Cardiac muscle cell (in vitro differentiated cells and primary cell): ENCODE measurements at regions not wholly inside any gene's neighbourhood (a gene's known extent, or its start where the extent isn't known, plus 50 kb on each side); places are given as distances from the start of the nearest gene placed in this dataset.

ENCODE experiments used
- DNase-seq, 2 donors: peaks; one replicate each; pipeline versions ENCODE4 v3.0.0 to v3.0.0-alpha.2; 2010 to 2017; ENCODE audit warnings: low read depth in 1 of 2, low spot score in 1 of 2
- H3K27ac ChIP-seq: fragments of 200-600 bp; sonication (generic); 2 replicates; pipeline ENCODE4 v1.5.1; 2016
- H3K27me3 ChIP-seq: fragments of 200-600 bp; sonication (generic); 2 replicates; pipeline ENCODE4 v1.6.0; 2016; ENCODE audit warnings: control low read depth
- H3K36me3 ChIP-seq: fragments of 200-600 bp; sonication (generic); 2 replicates; pipeline ENCODE4 v1.5.1; 2016; ENCODE audit warnings: control low read depth
- H3K4me1 ChIP-seq: fragments of 200-600 bp; sonication (generic); 2 replicates; pipeline ENCODE4 v1.8.1; 2017; ENCODE audit warnings: low read depth, mild to moderate bottlenecking, mixed run types
- H3K4me3 ChIP-seq: fragments of 200-600 bp; sonication (generic); 2 replicates; pipeline ENCODE4 v1.5.1; 2016; ENCODE audit warnings: mild to moderate bottlenecking
- H3K9me3 ChIP-seq: fragments of 200-600 bp; sonication (generic); 2 replicates; pipeline ENCODE4 v1.5.1; 2017; ENCODE audit warnings: low read depth, mild to moderate bottlenecking, control low read depth
- CTCF ChIP-seq: IDR thresholded peaks from 2 replicates; pipeline ENCODE4 v1.5.1; 2012; ENCODE audit warnings: low read depth, mild to moderate bottlenecking, low read length

GRCh38 chr12:41910578-41911320, 233.9 kb downstream of the GXYLT1 start:
- Histone ChIP-seq H3K9me3 (no peaks in the 10 kb centered on the region), H3K27me3 (no peaks in the 10 kb centered on the region), H3K27ac (no peak overlapping the region), H3K4me1 (peaks cover 19% of the 10 kb centered on the region), H3K4me3 (no peak overlapping the region), H3K36me3 (no peaks in the 10 kb centered on the region)
- DNase-seq = no peak
- TF ChIP-seq CTCF = no peak

- H3K4me1 ChIP-seq = peaks cover 30% of the 10 kb centered on the region
- H3K27me3 ChIP-seq = no peaks in the 10 kb centered on the region
- H3K4me3 ChIP-seq = no peak overlapping the region
- TF ChIP-seq CTCF = no peak
- no peak for DNase-seq
- H3K9me3 ChIP-seq = no peaks in the 10 kb centered on the region
- no peaks in the 10 kb centered on the region for H3K36me3 ChIP-seq
- no peak overlapping the region for H3K27ac ChIP-seq
These were observed 236.5 kb downstream of the GXYLT1 start for GRCh38 chr12:41908206-41908605.

- no peaks in the 10 kb centered on the region for H3K9me3 ChIP-seq
- H3K36me3 ChIP-seq = no peaks in the 10 kb centered on the region
- no peak for TF ChIP-seq CTCF
- peaks cover 32% of the 10 kb centered on the region for H3K4me1 ChIP-seq
- peak in 1 of 2 donors; percentile 23 for DNase-seq
- H3K27me3 ChIP-seq = no peaks in the 10 kb centered on the region
- H3K27ac ChIP-seq = peak overlapping the region; percentile 74
- no peak overlapping the region for H3K4me3 ChIP-seq
These were observed 237.1 kb downstream of the GXYLT1 start for GRCh38 chr12:41907550-41907949.

GRCh38 chr12:41907021-41907420, 237.7 kb downstream of the GXYLT1 start:
- Histone ChIP-seq H3K27me3 (no peaks in the 10 kb centered on the region), H3K4me3 (no peak overlapping the region), H3K4me1 (peaks cover 32% of the 10 kb centered on the region), H3K9me3 (no peaks in the 10 kb centered on the region), H3K36me3 (no peaks in the 10 kb centered on the region), H3K27ac (peak overlapping the region; percentile 74)
- no peak for DNase-seq
- TF ChIP-seq CTCF = no peak

- no peak for TF ChIP-seq CTCF
- H3K27ac ChIP-seq = no peak overlapping the region
- no peaks in the 10 kb centered on the region for H3K9me3 ChIP-seq
- peaks cover 32% of the 10 kb centered on the region for H3K4me1 ChIP-seq
- no peak overlapping the region for H3K4me3 ChIP-seq
- no peak for DNase-seq
- H3K36me3 ChIP-seq = no peaks in the 10 kb centered on the region
- H3K27me3 ChIP-seq = no peaks in the 10 kb centered on the region
These were observed 238.8 kb downstream of the GXYLT1 start for GRCh38 chr12:41905759-41906297.
